ENCODE measurements at regions not wholly inside any gene's neighbourhood (a gene's known extent, or its start where the extent isn't known, plus 50 kb on each side); places are given as distances from the start of the nearest gene placed in this dataset.

DNA sequence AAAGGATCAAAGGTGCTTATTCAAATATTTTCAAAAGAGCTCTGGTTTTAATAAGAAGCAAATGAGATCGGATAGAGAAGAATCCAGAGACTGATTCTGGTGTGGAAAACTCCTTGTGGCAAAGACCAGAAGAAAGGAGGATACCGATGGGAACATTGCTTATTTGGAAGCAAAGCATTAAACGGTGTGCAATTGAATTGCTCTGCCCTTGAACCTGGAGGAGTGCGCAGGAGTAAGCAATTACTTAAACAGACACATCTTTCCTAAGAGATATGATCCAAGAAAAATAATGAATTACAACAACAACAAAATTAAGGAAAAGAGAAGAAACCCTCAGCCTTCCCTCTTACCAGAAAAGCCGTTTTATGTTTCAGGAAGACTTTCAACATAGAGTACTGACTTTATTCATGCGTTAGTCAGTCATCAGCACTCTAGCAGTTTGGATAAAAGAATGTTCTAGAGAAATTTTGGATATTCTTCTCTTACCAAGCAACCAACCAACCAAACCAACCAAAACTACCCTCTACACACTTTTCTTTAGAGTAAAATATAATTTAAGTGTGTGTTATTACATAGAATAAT, 191.7 kb downstream of the NTMT2 start:
- H3K36me3 Mint-ChIP-seq (ENCODE audit: unreplicated experiment): no peaks in the 10 kb centered on the region
- H3K4me3 Mint-ChIP-seq (ENCODE audit: unreplicated experiment): no peak overlapping the region
- H3K4me1 Mint-ChIP-seq (ENCODE audit: unreplicated experiment): peaks cover 5% of the 10 kb centered on the region
- DNase-seq (ENCODE audit: extremely low spot score, unreplicated experiment): no peak
- no peak overlapping the region for H3K27ac Mint-ChIP-seq (ENCODE audit: unreplicated experiment)
- TF ChIP-seq, protein P1, sequence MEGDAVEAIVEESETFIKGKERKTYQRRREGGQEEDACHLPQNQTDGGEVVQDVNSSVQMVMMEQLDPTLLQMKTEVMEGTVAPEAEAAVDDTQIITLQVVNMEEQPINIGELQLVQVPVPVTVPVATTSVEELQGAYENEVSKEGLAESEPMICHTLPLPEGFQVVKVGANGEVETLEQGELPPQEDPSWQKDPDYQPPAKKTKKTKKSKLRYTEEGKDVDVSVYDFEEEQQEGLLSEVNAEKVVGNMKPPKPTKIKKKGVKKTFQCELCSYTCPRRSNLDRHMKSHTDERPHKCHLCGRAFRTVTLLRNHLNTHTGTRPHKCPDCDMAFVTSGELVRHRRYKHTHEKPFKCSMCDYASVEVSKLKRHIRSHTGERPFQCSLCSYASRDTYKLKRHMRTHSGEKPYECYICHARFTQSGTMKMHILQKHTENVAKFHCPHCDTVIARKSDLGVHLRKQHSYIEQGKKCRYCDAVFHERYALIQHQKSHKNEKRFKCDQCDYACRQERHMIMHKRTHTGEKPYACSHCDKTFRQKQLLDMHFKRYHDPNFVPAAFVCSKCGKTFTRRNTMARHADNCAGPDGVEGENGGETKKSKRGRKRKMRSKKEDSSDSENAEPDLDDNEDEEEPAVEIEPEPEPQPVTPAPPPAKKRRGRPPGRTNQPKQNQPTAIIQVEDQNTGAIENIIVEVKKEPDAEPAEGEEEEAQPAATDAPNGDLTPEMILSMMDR (IDR thresholded peaks at IDR 0.05): no peak
- H3K27me3 Mint-ChIP-seq (ENCODE audit: unreplicated experiment): no peaks in the 10 kb centered on the region
- H3K9me3 Mint-ChIP-seq (ENCODE audit: unreplicated experiment): peaks cover 6% of the 10 kb centered on the region

DNA sequence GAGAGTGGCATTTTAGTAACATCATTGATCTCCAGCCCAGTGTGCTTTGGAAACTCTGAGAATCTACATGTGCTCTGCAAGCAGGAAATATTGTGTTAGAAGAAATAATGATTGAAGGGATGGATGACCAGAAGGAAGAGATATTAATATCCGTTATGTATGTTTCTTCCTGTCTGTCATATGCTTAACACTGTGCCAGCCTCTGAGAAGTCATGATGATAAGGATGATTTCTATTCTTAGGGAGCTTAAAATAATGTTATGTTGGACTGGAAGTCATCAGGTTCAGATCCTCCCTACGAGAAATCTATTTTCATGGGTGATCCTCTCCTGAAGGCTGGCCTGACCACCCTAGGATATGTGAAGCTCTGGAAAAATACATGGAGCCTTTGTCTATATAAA, 192.4 kb upstream of the GORAB start:
- H3K4me3 Mint-ChIP-seq (ENCODE audit: unreplicated experiment): no peak overlapping the region
- no peak overlapping the region for H3K27ac Mint-ChIP-seq (ENCODE audit: unreplicated experiment)
- H3K36me3 Mint-ChIP-seq (ENCODE audit: unreplicated experiment): no peaks in the 10 kb centered on the region
- TF ChIP-seq, protein P1 (IDR thresholded peaks at IDR 0.05): no peak
- peaks cover 7% of the 10 kb centered on the region for H3K4me1 Mint-ChIP-seq (ENCODE audit: unreplicated experiment)
- no peak for DNase-seq (ENCODE audit: extremely low spot score, unreplicated experiment)
- no peaks in the 10 kb centered on the region for H3K27me3 Mint-ChIP-seq (ENCODE audit: unreplicated experiment)
- H3K9me3 Mint-ChIP-seq (ENCODE audit: unreplicated experiment): peaks cover 6% of the 10 kb centered on the region

DNA sequence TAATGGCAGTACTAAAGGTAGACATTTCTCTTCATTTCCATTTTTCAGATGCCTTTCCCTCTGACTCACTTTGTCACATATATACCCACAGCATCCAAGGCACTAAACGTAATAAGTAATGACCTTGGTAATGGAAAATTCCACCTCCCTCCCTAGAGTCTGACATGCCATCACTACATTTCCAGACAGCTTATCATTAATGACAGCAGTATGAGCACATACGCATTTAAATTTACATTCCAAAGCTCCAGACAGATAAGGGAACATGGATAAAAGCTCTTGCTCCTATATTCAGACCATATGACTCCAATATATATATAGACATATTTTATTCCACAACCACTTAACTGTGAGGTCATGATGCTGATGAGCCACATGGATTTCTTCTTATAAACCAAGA, 191.7 kb upstream of the GORAB start:
- peaks cover 11% of the 10 kb centered on the region for H3K4me1 Mint-ChIP-seq (ENCODE audit: unreplicated experiment)
- H3K27ac Mint-ChIP-seq (ENCODE audit: unreplicated experiment): no peak overlapping the region
- TF ChIP-seq, protein P1 (IDR thresholded peaks at IDR 0.05): no peak
- peaks cover 2% of the 10 kb centered on the region for H3K9me3 Mint-ChIP-seq (ENCODE audit: unreplicated experiment)
- no peaks in the 10 kb centered on the region for H3K36me3 Mint-ChIP-seq (ENCODE audit: unreplicated experiment)
- H3K4me3 Mint-ChIP-seq (ENCODE audit: unreplicated experiment): no peak overlapping the region
- DNase-seq (ENCODE audit: extremely low spot score, unreplicated experiment): no peak
- H3K27me3 Mint-ChIP-seq (ENCODE audit: unreplicated experiment): no peaks in the 10 kb centered on the region

DNA sequence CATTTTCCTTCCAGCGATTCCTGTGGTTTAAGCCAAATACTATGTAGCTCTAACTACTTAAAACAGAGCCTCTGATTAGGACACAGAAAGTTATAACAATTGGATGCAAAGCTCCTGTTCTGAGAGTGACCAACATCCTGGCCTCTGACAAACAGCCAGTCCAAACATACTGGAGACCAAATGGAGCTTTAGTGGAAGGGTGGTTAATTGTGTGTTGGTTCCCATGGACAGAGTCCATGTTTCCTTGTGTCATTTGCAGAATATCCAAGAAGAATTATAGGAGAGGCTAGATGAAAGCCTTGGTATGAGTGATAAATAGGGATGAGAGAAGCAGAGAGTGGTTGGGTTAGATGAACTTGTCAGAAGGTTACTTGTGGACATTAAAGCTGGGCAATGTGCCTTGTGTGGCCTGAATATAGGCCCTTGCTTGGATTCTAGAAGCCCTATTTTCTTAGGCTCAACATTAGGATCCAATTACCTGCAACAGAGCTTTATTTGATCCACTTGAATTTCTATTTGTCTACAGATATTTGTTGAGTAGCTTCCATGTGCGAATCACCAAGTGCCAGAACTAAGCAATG, 180.5 kb upstream of the GORAB start:
- TF ChIP-seq, protein P1 (IDR thresholded peaks at IDR 0.05): no peak
- Mint-ChIP-seq H3K4me3 (ENCODE audit: unreplicated experiment) (no peak overlapping the region), H3K9me3 (ENCODE audit: unreplicated experiment) (no peaks in the 10 kb centered on the region), H3K27me3 (ENCODE audit: unreplicated experiment) (no peaks in the 10 kb centered on the region), H3K36me3 (ENCODE audit: unreplicated experiment) (no peaks in the 10 kb centered on the region), H3K4me1 (ENCODE audit: unreplicated experiment) (peaks cover 13% of the 10 kb centered on the region), H3K27ac (ENCODE audit: unreplicated experiment) (no peak overlapping the region)
- no peak for DNase-seq (ENCODE audit: extremely low spot score, unreplicated experiment)

- H3K4me3 Mint-ChIP-seq (ENCODE audit: unreplicated experiment): no peak overlapping the region
- no peak overlapping the region for H3K27ac Mint-ChIP-seq (ENCODE audit: unreplicated experiment)
- TF ChIP-seq, protein P1 (IDR thresholded peaks at IDR 0.05): no peak
- no peaks in the 10 kb centered on the region for H3K36me3 Mint-ChIP-seq (ENCODE audit: unreplicated experiment)
- no peaks in the 10 kb centered on the region for H3K27me3 Mint-ChIP-seq (ENCODE audit: unreplicated experiment)
- peaks cover 4% of the 10 kb centered on the region for H3K4me1 Mint-ChIP-seq (ENCODE audit: unreplicated experiment)
- peaks cover 12% of the 10 kb centered on the region for H3K9me3 Mint-ChIP-seq (ENCODE audit: unreplicated experiment)
- no peak for DNase-seq (ENCODE audit: extremely low spot score, unreplicated experiment)
Observed at GRCh38 chr1:170354246-170354645, 177.7 kb upstream of the GORAB start.

All from osteocyte (in vitro differentiated cells).